Osteoblast (primary cell): ENCODE measurements at regions not wholly inside any gene's neighbourhood (a gene's known extent, or its start where the extent isn't known, plus 50 kb on each side); places are given as distances from the start of the nearest gene placed in this dataset.

Source experiments
- DNase-seq: peaks from one replicate; pipeline ENCODE4 v3.0.0; 2011; ENCODE audit warnings: low spot score, mixed read lengths; ENCODE audit not compliant: insufficient read length; ENCODE audit errors: missing footprints
- H2AFZ ChIP-seq: 2 replicates; pipeline ENCODE4 v1.6.0; 2011; ENCODE audit warnings: mild to moderate bottlenecking, low read length
- H3K27ac ChIP-seq: 2 replicates; pipeline ENCODE4 v1.5.1; 2011; ENCODE audit warnings: mild to moderate bottlenecking, low read depth, low read length, moderate library complexity
- H3K27me3 ChIP-seq: 2 replicates; pipeline ENCODE4 v1.6.0; 2012; ENCODE audit warnings: mild to moderate bottlenecking, control low read depth, inconsistent platforms, low read length, moderate library complexity; ENCODE audit not compliant: insufficient read depth
- H3K36me3 ChIP-seq: 2 replicates; pipeline ENCODE4 v1.5.1; 2011; ENCODE audit warnings: mild to moderate bottlenecking, low read length, control low read depth, moderate library complexity; ENCODE audit not compliant: insufficient read depth
- H3K4me1 ChIP-seq: 2 replicates; pipeline ENCODE4 v1.5.1; 2011; ENCODE audit warnings: mild to moderate bottlenecking, low read length, control low read depth, moderate library complexity; ENCODE audit not compliant: insufficient read depth
- H3K4me2 ChIP-seq: 2 replicates; pipeline ENCODE4 v1.6.0; 2011; ENCODE audit warnings: mild to moderate bottlenecking, low read length; ENCODE audit not compliant: insufficient read depth
- H3K4me3 ChIP-seq: fragments of 200-600 bp; sonication (generic); 3 replicates; pipeline ENCODE4 v1.5.1; 2012; ENCODE audit warnings: mild to moderate bottlenecking, low read length, inconsistent platforms; ENCODE audit not compliant: insufficient read depth
- H3K79me2 ChIP-seq: 2 replicates; pipeline ENCODE4 v1.6.0; 2012; ENCODE audit warnings: mild to moderate bottlenecking, low read length, control low read depth, inconsistent platforms; ENCODE audit not compliant: insufficient read depth
- H3K9me3 ChIP-seq: 2 replicates; pipeline ENCODE4 v1.5.1; 2011; ENCODE audit warnings: low read depth, low read length, control low read depth
- H4K20me1 ChIP-seq: 2 replicates; pipeline ENCODE4 v1.6.0; 2012; ENCODE audit warnings: mild to moderate bottlenecking, low read length, control low read depth; ENCODE audit not compliant: insufficient read depth
- CTCF ChIP-seq: IDR thresholded peaks from 2 replicates; pipeline ENCODE4 v1.5.1; 2011; ENCODE audit warnings: mild to moderate bottlenecking, low read depth, low read length, moderate library complexity; ENCODE audit errors: extremely low read depth

- DNase-seq: no peak
- Histone ChIP-seq H3K79me2 (no peaks in the 10 kb centered on the region), H3K27me3 (no peaks in the 10 kb centered on the region), H3K4me1 (no peaks in the 10 kb centered on the region), H3K27ac (no peak overlapping the region), H4K20me1 (no peaks in the 10 kb centered on the region), H3K4me2 (no peak overlapping the region), H3K36me3 (no peaks in the 10 kb centered on the region), H2AFZ (no peak overlapping the region), H3K9me3 (no peaks in the 10 kb centered on the region), H3K4me3 (no peak overlapping the region)
- TF ChIP-seq CTCF: no peak
Observed at GRCh38 chr6:163726037-163726695, 311.6 kb downstream of the QKI start.

GRCh38 chr6:163725008-163725941 lies 310.8 kb downstream of the QKI start:
- Histone ChIP-seq H4K20me1 (no peaks in the 10 kb centered on the region), H3K27me3 (no peaks in the 10 kb centered on the region), H3K4me1 (no peaks in the 10 kb centered on the region), H3K4me3 (no peak overlapping the region), H3K27ac (no peak overlapping the region), H3K4me2 (no peak overlapping the region), H3K79me2 (no peaks in the 10 kb centered on the region), H3K36me3 (no peaks in the 10 kb centered on the region), H2AFZ (no peak overlapping the region), H3K9me3 (no peaks in the 10 kb centered on the region)
- no peak for TF ChIP-seq CTCF
- DNase-seq: no peak

GRCh38 chr6:163724196-163724595 lies 309.7 kb downstream of the QKI start:
- Histone ChIP-seq H3K4me1 (no peaks in the 10 kb centered on the region), H3K4me2 (no peak overlapping the region), H3K79me2 (no peaks in the 10 kb centered on the region), H3K36me3 (no peaks in the 10 kb centered on the region), H3K9me3 (no peaks in the 10 kb centered on the region), H2AFZ (no peak overlapping the region), H3K4me3 (no peak overlapping the region), H3K27ac (no peak overlapping the region), H4K20me1 (no peaks in the 10 kb centered on the region), H3K27me3 (no peaks in the 10 kb centered on the region)
- no peak for DNase-seq
- TF ChIP-seq CTCF: no peak

- no peak overlapping the region for H2AFZ ChIP-seq
- H3K27me3 ChIP-seq: no peaks in the 10 kb centered on the region
- H3K4me1 ChIP-seq: no peaks in the 10 kb centered on the region
- H3K36me3 ChIP-seq: no peaks in the 10 kb centered on the region
- no peaks in the 10 kb centered on the region for H4K20me1 ChIP-seq
- no peak for TF ChIP-seq CTCF
- no peaks in the 10 kb centered on the region for H3K79me2 ChIP-seq
- H3K9me3 ChIP-seq: no peaks in the 10 kb centered on the region
- H3K27ac ChIP-seq: no peak overlapping the region
- no peak overlapping the region for H3K4me2 ChIP-seq
- H3K4me3 ChIP-seq: no peak overlapping the region
- no peak for DNase-seq
Observed at GRCh38 chr6:163723759-163724158, 309.2 kb downstream of the QKI start.
